ENCODE measurements at regions not wholly inside any gene's neighbourhood (a gene's known extent, or its start where the extent isn't known, plus 50 kb on each side); places are given as distances from the start of the nearest gene placed in this dataset.

- TF ChIP-seq, protein P1, sequence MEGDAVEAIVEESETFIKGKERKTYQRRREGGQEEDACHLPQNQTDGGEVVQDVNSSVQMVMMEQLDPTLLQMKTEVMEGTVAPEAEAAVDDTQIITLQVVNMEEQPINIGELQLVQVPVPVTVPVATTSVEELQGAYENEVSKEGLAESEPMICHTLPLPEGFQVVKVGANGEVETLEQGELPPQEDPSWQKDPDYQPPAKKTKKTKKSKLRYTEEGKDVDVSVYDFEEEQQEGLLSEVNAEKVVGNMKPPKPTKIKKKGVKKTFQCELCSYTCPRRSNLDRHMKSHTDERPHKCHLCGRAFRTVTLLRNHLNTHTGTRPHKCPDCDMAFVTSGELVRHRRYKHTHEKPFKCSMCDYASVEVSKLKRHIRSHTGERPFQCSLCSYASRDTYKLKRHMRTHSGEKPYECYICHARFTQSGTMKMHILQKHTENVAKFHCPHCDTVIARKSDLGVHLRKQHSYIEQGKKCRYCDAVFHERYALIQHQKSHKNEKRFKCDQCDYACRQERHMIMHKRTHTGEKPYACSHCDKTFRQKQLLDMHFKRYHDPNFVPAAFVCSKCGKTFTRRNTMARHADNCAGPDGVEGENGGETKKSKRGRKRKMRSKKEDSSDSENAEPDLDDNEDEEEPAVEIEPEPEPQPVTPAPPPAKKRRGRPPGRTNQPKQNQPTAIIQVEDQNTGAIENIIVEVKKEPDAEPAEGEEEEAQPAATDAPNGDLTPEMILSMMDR (IDR thresholded peaks at IDR 0.05; ENCODE audit: low read depth, low read length, poor library complexity, severe bottlenecking): no peak
- TF ChIP-seq EZH2phosphoT487 (IDR thresholded peaks at IDR 0.05; ENCODE audit: borderline replicate concordance, low read length): no peak
Observed at GRCh38 chr6:121756666-121757065, 321.2 kb downstream of the GJA1 start.

Data from DOHH2 (cell line).